ENCODE measurements at regions not wholly inside any gene's neighbourhood (a gene's known extent, or its start where the extent isn't known, plus 50 kb on each side); places are given as distances from the start of the nearest gene placed in this dataset.

DNA sequence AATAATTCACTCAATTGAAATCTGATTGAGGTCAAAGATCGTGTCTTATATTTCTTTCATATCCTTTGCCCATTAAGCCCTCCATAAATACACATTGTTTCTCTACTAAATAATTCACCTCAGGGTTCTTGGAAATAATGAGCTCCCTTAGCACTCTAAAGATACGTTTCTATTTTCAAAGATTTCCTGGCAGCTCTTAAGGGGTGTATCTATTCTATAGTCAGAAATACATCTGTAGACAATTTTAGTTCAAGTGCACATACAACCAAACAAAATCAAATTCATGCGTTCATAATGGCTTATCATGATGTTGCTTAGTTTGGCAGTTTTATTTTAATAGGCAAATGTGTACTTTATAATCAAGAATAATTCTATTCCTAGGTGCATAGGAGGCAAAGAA lies 361.1 kb upstream of the DDHD1 start:
- TF ChIP-seq CTCF (conservative IDR thresholded peaks at IDR 0.05; ENCODE audit: low read depth, low read length) (no peak), EZH2 (IDR thresholded peaks at IDR 0.05; ENCODE audit: low read length, unreplicated experiment) (no peak)

Data from PC-3 (cell line).